GM18519 (cell line): ENCODE measurements at regions not wholly inside any gene's neighbourhood (a gene's known extent, or its start where the extent isn't known, plus 50 kb on each side); places are given as distances from the start of the nearest gene placed in this dataset.

Experiments used
- ATAC-seq: cut with Tn5 transposase; IDR thresholded peaks from one replicate; pipeline ENCODE4 v1.9.1; 2021; ENCODE audit warnings: mild to moderate bottlenecking, moderate library complexity; ENCODE audit not compliant: unreplicated experiment, low FRiP score

GRCh38 chr4:138964716-138965426 lies 50.7 kb upstream of the NOCT start:
- no peak for ATAC-seq

GRCh38 chr4:138963412-138963811 lies 52.2 kb upstream of the NOCT start:
- ATAC-seq: no peak

- ATAC-seq: no peak
Observed at GRCh38 chr4:138961664-138962063, 53.9 kb upstream of the NOCT start.

GRCh38 chr4:138961129-138961528 lies 54.5 kb upstream of the NOCT start:
- ATAC-seq: no peak

- ATAC-seq: no peak
Observed at GRCh38 chr4:138960175-138960710, 55.3 kb upstream of the NOCT start.

GRCh38 chr4:138959097-138959815 lies 56.3 kb upstream of the NOCT start:
- ATAC-seq: no peak

GRCh38 chr4:138958519-138958918 lies 57.1 kb upstream of the NOCT start:
- no peak for ATAC-seq

- no peak for ATAC-seq
Observed at GRCh38 chr4:138957302-138957701, 58.3 kb upstream of the NOCT start.

- ATAC-seq: no peak
Observed at GRCh38 chr4:138954428-138954827, 61.2 kb upstream of the NOCT start.

- no peak for ATAC-seq
Observed at GRCh38 chr4:138953961-138954371, 61.6 kb upstream of the NOCT start.

GRCh38 chr4:138952411-138952810 lies 63.2 kb upstream of the NOCT start:
- ATAC-seq: no peak

- no peak for ATAC-seq
Observed at GRCh38 chr4:138951764-138952163, 63.8 kb upstream of the NOCT start.

- no peak for ATAC-seq
Observed at GRCh38 chr4:138949866-138950265, 65.7 kb upstream of the NOCT start.

GRCh38 chr4:138948918-138949317 lies 66.7 kb upstream of the NOCT start:
- ATAC-seq: no peak

GRCh38 chr4:138946306-138946705 lies 69.3 kb upstream of the NOCT start:
- ATAC-seq: no peak

GRCh38 chr4:138945840-138946239 lies 69.7 kb upstream of the NOCT start:
- no peak for ATAC-seq

- ATAC-seq: no peak
Observed at GRCh38 chr4:138945401-138945800, 70.2 kb upstream of the NOCT start.

GRCh38 chr4:138943893-138944292 lies 71.7 kb upstream of the NOCT start:
- ATAC-seq: no peak

- ATAC-seq: no peak
Observed at GRCh38 chr4:138941037-138941436, 74.5 kb upstream of the NOCT start.

- ATAC-seq: no peak
Observed at GRCh38 chr4:138939960-138940359, 75.6 kb upstream of the NOCT start.

GRCh38 chr4:138938366-138938690 lies 77.3 kb upstream of the NOCT start:
- peak; percentile 73 for ATAC-seq
